Cerebellar nuclear complex (tissue), 1 donor: ENCODE measurements at regions not wholly inside any gene's neighbourhood (a gene's known extent, or its start where the extent isn't known, plus 50 kb on each side); places are given as distances from the start of the nearest gene placed in this dataset.

ENCODE experiments used
- DNase-seq, 2 experiments: peaks; one replicate each; lab custom pipeline; 2025; lab: John Stamatoyannopoulos, UW

GRCh38 chr4:18250564-18250963, 229.0 kb upstream of the LCORL start:
- DNase-seq: no peak

DNA sequence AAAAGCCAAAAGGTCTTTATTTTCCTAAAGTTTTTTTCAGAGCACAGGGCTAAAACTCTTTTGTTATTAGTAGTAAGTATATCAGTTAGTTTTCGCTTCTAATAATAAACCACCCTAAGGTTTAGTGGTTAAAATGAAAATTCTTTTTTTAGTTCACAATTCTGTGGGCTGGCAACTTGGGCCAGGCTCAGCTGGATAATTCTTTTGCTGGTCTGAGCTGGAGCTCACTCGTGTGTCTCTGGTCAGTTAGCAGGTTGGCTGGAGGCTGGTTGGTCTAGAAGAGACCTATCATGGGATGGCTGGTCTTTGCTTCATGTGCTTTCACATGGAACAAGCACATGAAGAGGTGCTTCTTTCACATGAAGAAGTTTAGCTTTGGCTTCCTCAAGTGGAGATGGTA, 227.1 kb upstream of the LCORL start:
- DNase-seq: no peak

- DNase-seq: no peak
Measured at GRCh38 chr4:18247189-18247588, 225.6 kb upstream of the LCORL start.

GRCh38 chr4:18242919-18243693, 221.6 kb upstream of the LCORL start:
- DNase-seq: no peak

GRCh38 chr4:18241727-18242126, 220.2 kb upstream of the LCORL start:
- no peak for DNase-seq

DNA sequence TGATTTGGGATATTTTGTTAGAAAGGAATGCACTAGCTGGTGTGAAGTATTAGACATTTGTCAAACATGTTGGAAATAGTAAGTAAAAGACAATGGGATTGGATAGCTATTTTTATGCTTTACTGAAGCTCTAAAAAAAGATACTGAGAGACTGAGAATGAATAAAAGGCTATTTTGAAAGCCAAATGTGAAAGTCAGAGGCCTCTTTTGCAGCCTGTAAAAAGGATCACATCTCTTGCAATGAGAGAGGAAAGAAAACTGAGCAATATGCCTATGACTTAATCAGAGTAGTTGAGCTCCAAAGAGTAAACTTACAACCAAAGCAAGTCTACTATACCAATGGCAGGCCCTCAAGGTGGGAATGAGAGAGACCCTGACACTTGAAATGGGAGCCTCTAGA, 212.6 kb upstream of the LCORL start:
- DNase-seq: no peak

DNA sequence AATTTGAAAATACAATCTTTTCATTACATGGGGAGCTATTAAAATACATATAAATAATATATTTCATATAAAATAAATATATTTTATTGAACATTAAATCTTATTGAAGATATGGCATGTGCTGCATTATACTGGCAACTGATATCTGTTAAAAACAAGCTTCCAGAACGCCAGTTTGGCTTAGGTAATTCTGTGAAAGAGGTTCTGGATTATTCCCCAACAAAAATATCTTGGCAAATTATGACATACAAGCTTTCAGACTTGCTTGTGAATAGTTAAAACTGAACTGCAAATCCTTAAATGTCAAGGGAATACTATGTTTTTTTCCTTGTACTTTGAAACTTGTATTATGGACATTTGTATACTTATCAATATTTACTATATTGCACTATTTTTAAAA, 210.2 kb upstream of the LCORL start:
- no peak for DNase-seq

GRCh38 chr4:18227880-18228279, 206.3 kb upstream of the LCORL start:
- DNase-seq: no peak

DNA sequence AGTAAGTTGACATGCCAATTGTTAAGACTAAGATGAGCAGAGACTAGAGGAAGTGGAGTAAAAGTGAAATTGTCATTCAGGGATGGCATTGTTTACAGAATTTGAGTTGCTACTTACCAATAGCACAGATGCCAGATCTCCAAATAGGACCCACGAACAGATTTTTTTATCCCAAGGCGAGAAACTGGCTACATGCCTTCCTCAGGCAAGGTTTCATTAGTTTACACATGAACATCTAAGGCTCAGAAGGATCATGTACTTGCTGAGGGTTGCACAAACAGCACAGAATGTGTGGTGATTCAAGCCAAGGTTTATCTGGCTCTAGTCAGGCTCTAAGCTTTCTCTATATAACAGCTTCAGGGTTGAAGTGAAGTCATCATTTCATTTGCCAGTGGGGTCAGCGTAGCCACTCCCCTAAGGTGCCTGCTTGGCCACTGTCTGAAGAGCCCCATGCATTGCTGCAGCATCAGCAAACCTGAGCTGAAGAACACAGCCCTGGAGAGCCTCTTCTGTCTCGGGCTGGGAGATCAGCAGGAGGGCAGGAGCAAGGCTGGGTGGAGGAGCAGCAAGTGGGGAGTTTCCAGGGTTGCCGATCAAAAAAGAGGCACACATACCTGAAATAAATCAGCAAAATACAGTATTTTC, 193.0 kb upstream of the LCORL start:
- no peak for DNase-seq

DNA sequence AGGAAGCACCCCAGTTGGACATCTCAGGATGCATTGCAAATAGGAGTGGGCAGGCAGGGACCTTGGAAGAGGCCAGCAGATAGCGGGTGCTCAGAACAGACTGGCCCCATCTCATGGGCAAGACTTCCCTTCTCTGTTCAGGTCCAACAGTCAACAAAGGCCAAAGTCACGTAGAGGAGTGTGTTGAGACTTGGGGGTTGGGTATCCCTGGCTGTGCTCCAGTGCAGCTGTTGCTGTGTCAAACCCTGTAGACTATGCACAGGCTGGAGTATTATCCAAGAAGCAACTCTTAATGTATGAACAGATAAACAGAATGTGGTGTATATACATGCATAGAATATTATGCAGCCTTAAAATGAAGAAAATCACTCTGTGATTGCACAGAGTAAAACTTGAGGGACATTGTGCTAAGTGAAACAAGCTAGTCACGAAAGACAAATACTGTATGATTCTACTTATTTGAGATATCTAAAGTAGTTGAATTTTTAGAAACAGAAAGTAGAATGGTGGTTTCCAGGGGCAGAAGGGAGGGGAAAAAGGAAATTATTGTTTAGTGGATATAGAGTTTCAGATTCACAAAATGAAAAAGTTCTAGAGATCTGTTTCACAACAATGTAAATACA, 192.1 kb upstream of the LCORL start:
- no peak for DNase-seq

- no peak for DNase-seq
Measured at GRCh38 chr4:18209448-18209847, 187.9 kb upstream of the LCORL start.

- DNase-seq: no peak
Measured at GRCh38 chr4:18203966-18204365, 182.4 kb upstream of the LCORL start.

DNA sequence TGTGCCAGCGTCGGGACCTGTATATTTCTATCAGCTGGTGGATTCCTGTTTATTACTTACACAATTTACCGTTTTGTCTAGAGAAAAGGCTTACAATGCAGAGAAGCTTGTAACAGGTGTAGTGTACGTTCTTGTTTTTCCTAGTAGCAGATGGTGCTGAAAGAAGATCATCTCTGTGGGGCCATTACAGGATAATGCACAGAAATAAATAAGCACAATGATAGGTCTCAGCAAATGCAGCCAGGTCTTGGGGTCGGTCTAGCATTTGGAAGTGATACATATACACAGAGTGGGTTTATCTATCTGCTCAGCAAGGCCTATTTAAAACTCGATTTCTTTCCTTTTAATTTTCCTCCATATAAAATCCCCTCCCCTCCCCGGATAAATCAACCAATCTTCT, 180.9 kb upstream of the LCORL start:
- DNase-seq: no peak

- no peak for DNase-seq
Measured at GRCh38 chr4:18201885-18202284, 180.3 kb upstream of the LCORL start.

DNA sequence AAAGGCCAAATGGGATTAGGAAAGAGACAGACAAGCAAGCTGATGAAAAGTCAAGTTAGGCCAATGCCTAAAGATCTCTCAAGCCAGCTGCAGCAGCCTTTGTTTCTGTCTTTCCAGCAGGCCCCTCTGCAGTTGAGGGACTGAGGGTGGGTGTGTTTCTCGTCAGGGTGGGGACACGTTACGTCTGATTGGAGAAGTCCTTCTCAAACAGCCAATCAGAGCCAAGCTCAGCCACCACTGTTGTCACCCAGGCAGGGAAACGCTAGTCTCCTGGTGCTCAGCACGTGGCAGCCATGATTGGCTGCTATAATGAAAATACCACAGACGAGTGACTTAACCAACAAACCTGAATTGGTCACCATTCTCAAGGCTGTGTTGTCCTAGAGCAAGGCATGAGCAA, 177.1 kb upstream of the LCORL start:
- no peak for DNase-seq

GRCh38 chr4:18197467-18197866, 175.9 kb upstream of the LCORL start:
- DNase-seq: no peak

DNA sequence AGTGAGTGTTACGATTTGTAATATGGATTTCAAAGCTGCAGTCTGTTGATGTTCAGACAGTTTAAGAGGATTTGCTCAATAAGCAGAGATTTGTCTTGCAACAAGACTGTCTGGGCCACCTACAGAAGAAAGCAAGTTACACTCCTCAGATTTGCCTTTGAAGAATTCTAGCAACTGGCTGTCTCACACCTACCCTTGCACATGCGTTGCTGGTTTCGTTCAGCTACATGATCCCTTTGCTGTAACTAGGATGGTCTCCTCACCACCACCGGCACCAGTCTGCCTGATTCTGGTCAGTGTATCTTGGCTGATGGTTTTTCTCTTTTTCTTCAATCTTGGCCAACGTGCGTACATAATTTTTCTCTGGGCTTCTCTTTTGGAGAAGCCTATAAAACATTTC, 172.7 kb upstream of the LCORL start:
- no peak for DNase-seq

DNA sequence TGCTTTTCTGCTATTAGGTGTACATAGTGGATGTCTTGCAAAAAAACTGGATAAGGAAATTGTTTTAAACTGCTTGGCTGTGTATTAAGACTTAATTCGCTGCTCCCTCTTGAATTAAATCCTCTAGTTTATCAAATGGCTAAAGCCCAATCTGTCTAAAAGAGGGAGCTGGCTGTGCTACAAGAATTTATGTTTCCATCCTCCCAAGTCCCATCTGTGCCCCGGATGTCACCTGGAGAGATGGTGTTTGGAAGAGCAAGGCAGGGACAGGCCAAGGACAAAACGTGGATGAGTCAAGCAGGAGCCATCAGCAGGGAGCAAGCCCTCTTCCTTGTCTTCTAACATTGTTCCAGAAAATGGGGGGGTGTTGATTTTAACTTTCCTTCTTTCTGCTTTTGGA, 171.3 kb upstream of the LCORL start:
- no peak for DNase-seq

- DNase-seq: no peak
Measured at GRCh38 chr4:18185491-18185890, 163.9 kb upstream of the LCORL start.

DNA sequence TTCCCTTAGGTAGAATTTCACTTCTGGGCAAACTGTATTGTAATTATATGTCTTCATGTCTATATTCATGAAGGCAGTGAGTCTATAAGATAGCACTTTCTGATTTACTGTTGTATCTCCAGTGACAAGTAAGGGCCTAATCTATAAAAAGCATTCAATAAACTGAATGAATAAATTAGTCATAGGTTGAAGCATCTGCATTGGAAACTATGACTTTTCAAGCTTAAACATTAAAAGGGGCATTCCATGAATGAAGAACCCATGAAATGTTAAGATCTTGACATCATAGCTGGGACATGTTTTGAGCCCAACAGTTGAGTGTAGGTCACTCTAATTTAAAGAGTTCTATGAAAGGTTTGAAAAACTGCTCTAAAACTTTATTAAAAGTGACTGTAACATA, 159.3 kb upstream of the LCORL start:
- no peak for DNase-seq

DNA sequence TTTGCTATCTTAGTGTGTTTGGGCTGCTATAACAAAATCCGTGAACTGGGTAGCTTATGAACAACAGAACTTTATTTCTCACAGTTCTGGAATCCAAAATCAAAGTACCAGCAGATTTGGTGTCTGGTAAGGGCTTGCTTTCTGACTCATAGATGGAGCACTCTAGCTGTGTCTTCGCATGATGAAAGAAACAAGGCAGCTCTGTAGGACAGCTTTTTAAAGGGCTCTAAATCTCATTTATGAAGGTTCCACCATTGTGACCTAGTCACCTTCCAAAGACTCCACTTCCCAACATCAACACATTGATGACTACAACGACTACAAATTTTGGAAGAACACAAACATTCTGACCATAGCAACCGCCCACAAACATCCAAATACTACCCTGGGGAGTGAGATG, 158.6 kb upstream of the LCORL start:
- no peak for DNase-seq

GRCh38 chr4:18171896-18172295, 150.3 kb upstream of the LCORL start:
- no peak for DNase-seq

DNA sequence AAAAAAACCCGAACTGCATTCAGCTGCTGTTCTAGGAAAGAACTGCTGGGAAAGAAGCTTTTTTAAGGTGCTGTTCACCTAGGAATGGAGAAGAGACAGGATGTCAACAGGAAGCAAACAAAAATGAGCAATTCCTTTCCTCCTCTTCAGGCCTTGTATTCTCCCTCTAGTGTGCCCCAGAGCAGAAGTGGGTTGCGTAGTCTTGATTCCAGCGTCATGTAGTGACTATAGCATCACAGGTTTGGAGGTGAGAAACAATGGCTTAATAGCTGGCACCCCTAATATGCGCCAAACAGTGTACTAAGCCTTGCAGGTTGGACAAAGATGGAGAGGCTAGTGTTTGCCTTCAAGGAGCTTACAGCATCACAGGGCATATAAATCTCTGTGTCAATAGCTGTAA, 146.3 kb upstream of the LCORL start:
- no peak for DNase-seq
